ENCODE measurements at regions not wholly inside any gene's neighbourhood (a gene's known extent, or its start where the extent isn't known, plus 50 kb on each side); places are given as distances from the start of the nearest gene placed in this dataset.

GRCh38 chr12:68470664-68471328 lies 138.6 kb upstream of the MDM1 start:
- Histone ChIP-seq H3K4me2 (ENCODE audit: low read depth, low read length, poor library complexity, severe bottlenecking) (no peak overlapping the region), H4K20me1 (ENCODE audit: insufficient read depth, low read length, poor library complexity, severe bottlenecking) (no peaks in the 10 kb centered on the region), H3K9me3 (ENCODE audit: insufficient read depth, low read depth, low read length) (no peaks in the 10 kb centered on the region), H3K36me3 (ENCODE audit: insufficient read depth, low read length) (no peaks in the 10 kb centered on the region), H3K9me2 (replicated peaks; ENCODE audit: low read depth, low read length) (no peaks in the 10 kb centered on the region), H3F3A (ENCODE audit: low read depth) (no peaks in the 10 kb centered on the region), H3K9ac (ENCODE audit: low read depth, low read length, poor library complexity, severe bottlenecking) (no peak overlapping the region), H3K79me2 (ENCODE audit: insufficient read depth, low read length) (no peaks in the 10 kb centered on the region), H2AFZ (ENCODE audit: low read length) (no peak overlapping the region), H3K27me3 (ENCODE audit: insufficient read depth, low read length, poor library complexity, severe bottlenecking) (no peaks in the 10 kb centered on the region), H3K4me3 (ENCODE audit: low read length, poor library complexity, severe bottlenecking) (no peak overlapping the region), H3K4me1 (ENCODE audit: insufficient read depth, low read length, poor library complexity, severe bottlenecking) (no peaks in the 10 kb centered on the region)
- TF ChIP-seq CTCF (conservative IDR thresholded peaks at IDR 0.05; ENCODE audit: low read length) (no peak), EZH2phosphoT487 (IDR thresholded peaks at IDR 0.05; ENCODE audit: borderline replicate concordance) (no peak)

- Histone ChIP-seq H3K4me1 (ENCODE audit: insufficient read depth, low read length, poor library complexity, severe bottlenecking) (no peaks in the 10 kb centered on the region), H2AFZ (ENCODE audit: low read length) (no peak overlapping the region), H3K9ac (ENCODE audit: low read depth, low read length, poor library complexity, severe bottlenecking) (no peak overlapping the region), H3K9me3 (ENCODE audit: insufficient read depth, low read depth, low read length) (no peaks in the 10 kb centered on the region), H3K27me3 (ENCODE audit: insufficient read depth, low read length, poor library complexity, severe bottlenecking) (no peaks in the 10 kb centered on the region), H3K4me3 (ENCODE audit: low read length, poor library complexity, severe bottlenecking) (no peak overlapping the region), H3K36me3 (ENCODE audit: insufficient read depth, low read length) (no peaks in the 10 kb centered on the region), H3K9me2 (replicated peaks; ENCODE audit: low read depth, low read length) (no peaks in the 10 kb centered on the region), H3K79me2 (ENCODE audit: insufficient read depth, low read length) (no peaks in the 10 kb centered on the region), H4K20me1 (ENCODE audit: insufficient read depth, low read length, poor library complexity, severe bottlenecking) (no peaks in the 10 kb centered on the region), H3K4me2 (ENCODE audit: low read depth, low read length, poor library complexity, severe bottlenecking) (no peak overlapping the region), H3F3A (ENCODE audit: low read depth) (no peaks in the 10 kb centered on the region)
- no peak for TF ChIP-seq CTCF (conservative IDR thresholded peaks at IDR 0.05; ENCODE audit: low read length)
- TF ChIP-seq EZH2phosphoT487 (IDR thresholded peaks at IDR 0.05; ENCODE audit: borderline replicate concordance): no peak
Observed at GRCh38 chr12:68474467-68475204, 136.1 kb upstream of the RAP1B start.

GRCh38 chr12:68476794-68477193 lies 133.9 kb upstream of the RAP1B start:
- Histone ChIP-seq H2AFZ (ENCODE audit: low read length) (no peak overlapping the region), H3K4me3 (ENCODE audit: low read length, poor library complexity, severe bottlenecking) (no peak overlapping the region), H3K4me1 (ENCODE audit: insufficient read depth, low read length, poor library complexity, severe bottlenecking) (peaks cover 8% of the 10 kb centered on the region), H3K27me3 (ENCODE audit: insufficient read depth, low read length, poor library complexity, severe bottlenecking) (no peaks in the 10 kb centered on the region), H3K9me2 (replicated peaks; ENCODE audit: low read depth, low read length) (no peaks in the 10 kb centered on the region), H3K9ac (ENCODE audit: low read depth, low read length, poor library complexity, severe bottlenecking) (no peak overlapping the region), H3F3A (ENCODE audit: low read depth) (no peaks in the 10 kb centered on the region), H3K36me3 (ENCODE audit: insufficient read depth, low read length) (no peaks in the 10 kb centered on the region), H3K4me2 (ENCODE audit: low read depth, low read length, poor library complexity, severe bottlenecking) (no peak overlapping the region), H4K20me1 (ENCODE audit: insufficient read depth, low read length, poor library complexity, severe bottlenecking) (no peaks in the 10 kb centered on the region), H3K79me2 (ENCODE audit: insufficient read depth, low read length) (no peaks in the 10 kb centered on the region), H3K9me3 (ENCODE audit: insufficient read depth, low read depth, low read length) (no peaks in the 10 kb centered on the region)
- no peak for TF ChIP-seq CTCF (conservative IDR thresholded peaks at IDR 0.05; ENCODE audit: low read length)
- TF ChIP-seq EZH2phosphoT487 (IDR thresholded peaks at IDR 0.05; ENCODE audit: borderline replicate concordance): no peak

All from Loucy (cell line).